ENCODE measurements at regions not wholly inside any gene's neighbourhood (a gene's known extent, or its start where the extent isn't known, plus 50 kb on each side); places are given as distances from the start of the nearest gene placed in this dataset.
"Not testable (repeated sequence)": the region's sequence is repeated elsewhere in the genome, so short reads cannot be mapped to it uniquely, and the experiment has no call there.

- TF ChIP-seq POLR2A (IDR thresholded peaks at IDR 0.05; ENCODE audit: extremely low read depth, insufficient read length), result no peak
- H3K4me3 ChIP-seq (ENCODE audit: low read depth, low read length), result no peak overlapping the region
- DNase-seq (ENCODE audit: low read depth), result no peak
These were observed 160.6 kb downstream of the PLK2 start for GRCh38 chr5:58299256-58299655.

DNA sequence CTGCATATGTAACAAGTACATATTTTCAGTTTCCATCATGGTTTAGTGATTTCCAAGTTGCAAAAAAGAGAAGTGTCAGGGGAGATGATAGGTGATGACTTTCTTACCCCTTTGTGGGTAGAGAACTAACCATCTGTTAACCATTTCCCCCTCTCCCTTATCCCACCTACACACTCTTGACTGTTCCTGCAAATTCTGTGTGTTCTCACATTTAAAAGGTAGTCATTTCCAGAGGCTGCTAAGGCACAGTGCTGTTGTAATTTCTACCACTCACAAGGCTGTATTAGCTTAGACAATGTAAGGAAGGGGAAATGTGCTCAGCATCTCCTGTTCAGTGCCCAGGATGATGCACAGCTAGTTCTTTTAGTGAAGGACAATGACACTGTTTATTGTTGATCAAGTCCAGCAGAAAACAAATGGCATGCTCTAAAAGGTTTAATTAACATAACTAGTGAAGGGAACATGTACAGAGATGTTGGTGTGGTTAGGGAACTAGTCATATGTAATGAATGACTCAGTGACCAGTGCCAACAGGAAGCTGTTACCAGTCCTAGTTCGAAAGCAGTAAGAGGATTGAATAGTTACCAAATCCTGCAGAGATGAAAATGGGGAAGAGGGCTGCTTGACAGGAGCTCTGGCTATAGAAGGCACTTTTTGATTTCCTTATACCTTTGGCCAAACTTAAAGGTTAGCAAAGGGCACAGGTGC is 165.1 kb downstream of the PLK2 start:
- no peak overlapping the region for H3K4me3 ChIP-seq (ENCODE audit: low read depth, low read length)
- TF ChIP-seq, protein P1, sequence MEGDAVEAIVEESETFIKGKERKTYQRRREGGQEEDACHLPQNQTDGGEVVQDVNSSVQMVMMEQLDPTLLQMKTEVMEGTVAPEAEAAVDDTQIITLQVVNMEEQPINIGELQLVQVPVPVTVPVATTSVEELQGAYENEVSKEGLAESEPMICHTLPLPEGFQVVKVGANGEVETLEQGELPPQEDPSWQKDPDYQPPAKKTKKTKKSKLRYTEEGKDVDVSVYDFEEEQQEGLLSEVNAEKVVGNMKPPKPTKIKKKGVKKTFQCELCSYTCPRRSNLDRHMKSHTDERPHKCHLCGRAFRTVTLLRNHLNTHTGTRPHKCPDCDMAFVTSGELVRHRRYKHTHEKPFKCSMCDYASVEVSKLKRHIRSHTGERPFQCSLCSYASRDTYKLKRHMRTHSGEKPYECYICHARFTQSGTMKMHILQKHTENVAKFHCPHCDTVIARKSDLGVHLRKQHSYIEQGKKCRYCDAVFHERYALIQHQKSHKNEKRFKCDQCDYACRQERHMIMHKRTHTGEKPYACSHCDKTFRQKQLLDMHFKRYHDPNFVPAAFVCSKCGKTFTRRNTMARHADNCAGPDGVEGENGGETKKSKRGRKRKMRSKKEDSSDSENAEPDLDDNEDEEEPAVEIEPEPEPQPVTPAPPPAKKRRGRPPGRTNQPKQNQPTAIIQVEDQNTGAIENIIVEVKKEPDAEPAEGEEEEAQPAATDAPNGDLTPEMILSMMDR (IDR thresholded peaks at IDR 0.05; ENCODE audit: low read depth, low read length), result no peak
- TF ChIP-seq POLR2A (IDR thresholded peaks at IDR 0.05; ENCODE audit: extremely low read depth, insufficient read length) (no peak), MYC (IDR thresholded peaks at IDR 0.05; ENCODE audit: low read depth, low read length) (no peak)
- DNase-seq (ENCODE audit: low read depth), result peak; percentile 44

GRCh38 chr5:58288275-58288674 is 171.6 kb downstream of the PLK2 start:
- not testable (repeated sequence) for DNase-seq (ENCODE audit: low read depth)

DNA sequence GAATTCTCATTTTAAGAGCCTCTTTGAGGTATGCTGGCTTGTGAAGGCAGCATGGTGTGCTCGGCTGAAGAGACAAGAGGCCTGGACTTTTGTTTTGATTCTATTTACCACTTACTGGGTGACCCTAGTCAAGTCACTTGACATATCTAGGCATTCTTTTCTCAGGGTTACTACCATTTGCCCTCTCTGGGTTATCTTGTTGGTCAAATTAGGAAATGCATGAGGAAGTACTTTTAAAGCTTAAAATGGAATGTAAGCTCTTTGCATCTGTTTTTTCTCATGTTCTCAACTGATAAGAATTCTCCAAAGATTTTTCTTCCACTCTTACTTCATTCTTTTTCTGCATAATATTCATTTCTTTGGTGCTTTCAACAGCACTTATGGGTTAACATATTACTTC is 173.1 kb downstream of the PLK2 start:
- DNase-seq (ENCODE audit: low read depth), result no peak
- H3K4me3 ChIP-seq (ENCODE audit: low read depth, low read length), result no peak overlapping the region
- TF ChIP-seq, protein P1 (IDR thresholded peaks at IDR 0.05; ENCODE audit: low read depth, low read length), result no peak
- no peak for TF ChIP-seq MYC (IDR thresholded peaks at IDR 0.05; ENCODE audit: low read depth, low read length)
- TF ChIP-seq POLR2A (IDR thresholded peaks at IDR 0.05; ENCODE audit: extremely low read depth, insufficient read length), result no peak
- TF ChIP-seq MAX (IDR thresholded peaks at IDR 0.05; ENCODE audit: low read depth, low read length), result no peak

More at GRCh38 chr5:58288275-58288674, 171.6 kb downstream of the PLK2 start:
- not testable (repeated sequence) for H3K4me3 ChIP-seq (ENCODE audit: low read depth, low read length)

GRCh38 chr5:58285900-58286299 is 174.0 kb downstream of the PLK2 start:
- DNase-seq (ENCODE audit: low read depth), result no peak
- no peak for TF ChIP-seq MAX (IDR thresholded peaks at IDR 0.05; ENCODE audit: low read depth, low read length)
- TF ChIP-seq, protein P1 (IDR thresholded peaks at IDR 0.05; ENCODE audit: low read depth, low read length), result no peak
- no peak for TF ChIP-seq MYC (IDR thresholded peaks at IDR 0.05; ENCODE audit: low read depth, low read length)
- TF ChIP-seq POLR2A (IDR thresholded peaks at IDR 0.05; ENCODE audit: extremely low read depth, insufficient read length), result no peak
- no peak overlapping the region for H3K4me3 ChIP-seq (ENCODE audit: low read depth, low read length)

- DNase-seq (ENCODE audit: low read depth), result no peak
- no peak for TF ChIP-seq MYC (IDR thresholded peaks at IDR 0.05; ENCODE audit: low read depth, low read length)
- TF ChIP-seq, protein P1 (IDR thresholded peaks at IDR 0.05; ENCODE audit: low read depth, low read length), result no peak
- no peak for TF ChIP-seq MAX (IDR thresholded peaks at IDR 0.05; ENCODE audit: low read depth, low read length)
- TF ChIP-seq POLR2A (IDR thresholded peaks at IDR 0.05; ENCODE audit: extremely low read depth, insufficient read length), result no peak
- H3K4me3 ChIP-seq (ENCODE audit: low read depth, low read length), result no peak overlapping the region
These were observed 175.0 kb downstream of the PLK2 start for GRCh38 chr5:58284886-58285285.

- H3K4me3 ChIP-seq (ENCODE audit: low read depth, low read length), result no peak overlapping the region
- no peak for DNase-seq (ENCODE audit: low read depth)
- TF ChIP-seq MAX (IDR thresholded peaks at IDR 0.05; ENCODE audit: low read depth, low read length), result no peak
- TF ChIP-seq POLR2A (IDR thresholded peaks at IDR 0.05; ENCODE audit: extremely low read depth, insufficient read length), result no peak
- TF ChIP-seq MYC (IDR thresholded peaks at IDR 0.05; ENCODE audit: low read depth, low read length), result no peak
- TF ChIP-seq, protein P1 (IDR thresholded peaks at IDR 0.05; ENCODE audit: low read depth, low read length), result no peak
These were observed 178.7 kb downstream of the PLK2 start for GRCh38 chr5:58281189-58281588.
